A549 (cell line): ENCODE measurements at regions not wholly inside any gene's neighbourhood (a gene's known extent, or its start where the extent isn't known, plus 50 kb on each side); places are given as distances from the start of the nearest gene placed in this dataset.

Experiments used
- ATAC-seq, 2 experiments: fragments of 200-7000 bp in 1 of 2; fragments of >200 bp in 1 of 2; cut with Nextera tagmentation in 1 of 2; cut with Tn5 transposase in 1 of 2; 3 replicates each; pipeline versions ENCODE4 v1.8.0 to v1.9.1; 2018 to 2020; ENCODE audit warnings: mild to moderate bottlenecking in 1 of 2, moderate library complexity in 1 of 2
- CTCF ChIA-PET: fragments of 300-600 bp; sonication (Branson Sonifier 250); formaldehyde crosslinking; extraction: SDS; loops from one replicate; lab custom pipeline; 2021; ENCODE audit warnings: antibody characterized with exemption, inconsistent platforms; lab: Yijun Ruan, JAX
- POLR2A ChIA-PET: fragments of 350-600 bp; formaldehyde crosslinking; extraction: SDS; loops from one replicate; lab custom pipeline; 2021; ENCODE audit warnings: antibody characterized with exemption, inconsistent platforms; lab: Yijun Ruan, JAX
- DNase-seq, 2 experiments: peaks; one replicate each; pipeline versions ENCODE4 v3.0.0 to v3.0.0-alpha.2; 2011 to 2016; ENCODE audit warnings: low read depth in 1 of 2, low spot score in 1 of 2
- FAIRE-seq: peaks from 2 replicates; lab custom pipeline; 2011; peaks lifted over from hg19 to GRCh38; lab: Jason Lieb, UNC
- H3K27ac ChIP-seq, 2 experiments: fragments of >200 bp; sonication (Bioruptor Twin); formaldehyde crosslinking; 3 replicates each; pipeline ENCODE4 v1.5.1; 2016 to 2017
- H3K4me1 ChIP-seq: fragments of >200 bp; sonication (Bioruptor Twin); formaldehyde crosslinking; 3 replicates; pipeline ENCODE4 v1.6.1; 2016
- H3K4me2 ChIP-seq: fragments of >200 bp; sonication (Bioruptor Twin); formaldehyde crosslinking; 3 replicates; pipeline ENCODE4 v1.6.1; 2016
- H3K4me3 ChIP-seq: fragments of >200 bp; sonication (Bioruptor Twin); formaldehyde crosslinking; 3 replicates; pipeline ENCODE4 v1.5.1; 2016
- H3K9me3 ChIP-seq: fragments of >200 bp; sonication (Bioruptor Twin); formaldehyde crosslinking; 3 replicates; pipeline ENCODE4 v1.6.1; 2016
- BCL3 ChIP-seq: fragments of >200 bp; sonication (Bioruptor Twin); formaldehyde crosslinking; IDR thresholded peaks from 3 replicates; pipeline ENCODE4 v1.6.1; 2016
- BHLHE40 ChIP-seq: IDR thresholded peaks from 2 replicates; pipeline ENCODE4 v1.6.1; 2012; ENCODE audit warnings: low read depth, low read length, inconsistent platforms
- CHD2 ChIP-seq: fragments of 150-350 bp; IDR thresholded peaks from 2 replicates; pipeline ENCODE4 v1.6.1; 2014; ENCODE audit warnings: low read length; ENCODE audit not compliant: partially characterized antibody
- CHD4 ChIP-seq: fragments of 200-600 bp; sonication (generic); IDR thresholded peaks from 2 replicates; pipeline ENCODE4 v1.6.1; 2016; ENCODE audit warnings: antibody characterized with exemption, mild to moderate bottlenecking, borderline replicate concordance
- CTCF ChIP-seq: fragments of >200 bp; sonication (Bioruptor Twin); formaldehyde crosslinking; IDR thresholded peaks from 3 replicates; pipeline ENCODE4 v1.5.1; 2016
- EHF ChIP-seq: fragments of 250-450 bp; sonication (Bioruptor Pico); IDR thresholded peaks from 2 replicates; pipeline ENCODE4 v1.5.0; 2020; ENCODE audit warnings: mild to moderate bottlenecking
- EP300 ChIP-seq, 2 experiments: fragments of >200 bp; sonication (Bioruptor Twin); formaldehyde crosslinking; IDR thresholded peaks; 2 replicates in 1 of 2; 3 replicates in 1 of 2; pipeline ENCODE4 v1.6.1; 2016 to 2017
- FOSL2 ChIP-seq, 2 experiments: fragments of 450-650 bp in 1 of 2; fragments of >200 bp in 1 of 2; sonication (Bioruptor Twin) in 1 of 2; formaldehyde crosslinking; IDR thresholded peaks; 2 replicates each; pipeline versions ENCODE4 v1.5.0 to v1.6.1; 2016 to 2020; ENCODE audit warnings: mild to moderate bottlenecking in 1 of 2, moderate library complexity in 1 of 2
- GATA3 ChIP-seq: IDR thresholded peaks from 2 replicates; pipeline ENCODE4 v1.6.1; 2012; ENCODE audit warnings: borderline replicate concordance
- HDAC2 ChIP-seq: fragments of 200-600 bp; sonication (generic); IDR thresholded peaks from 2 replicates; pipeline ENCODE4 v1.6.1; 2016
- HMGXB4 ChIP-seq: fragments of 250-450 bp; sonication (Bioruptor Pico); IDR thresholded peaks from 2 replicates; pipeline ENCODE4 v1.5.0; 2021; ENCODE audit warnings: mild to moderate bottlenecking, moderate library complexity, borderline replicate concordance
- KDM1A ChIP-seq: fragments of 200-600 bp; sonication (generic); IDR thresholded peaks from 2 replicates; pipeline ENCODE4 v1.6.1; 2016; ENCODE audit warnings: low read depth, mild to moderate bottlenecking
- MAFK ChIP-seq: fragments of 450-650 bp; IDR thresholded peaks from 2 replicates; pipeline ENCODE4 v1.6.1; 2014; ENCODE audit not compliant: partially characterized antibody
- NFE2L2 ChIP-seq: fragments of 150-350 bp; conservative IDR thresholded peaks from 2 replicates; pipeline ENCODE4 v1.6.1; 2014; ENCODE audit warnings: low read length
- NPAS2 ChIP-seq: fragments of 250-450 bp; sonication (Bioruptor Pico); IDR thresholded peaks from 2 replicates; pipeline ENCODE4 v1.8.0; 2022; ENCODE audit warnings: mild to moderate bottlenecking, moderate library complexity, borderline replicate concordance
- PBX3 ChIP-seq: IDR thresholded peaks from 2 replicates; pipeline ENCODE4 v1.6.1; 2012
- RARB ChIP-seq: fragments of 250-450 bp; sonication (Bioruptor Pico); IDR thresholded peaks from 2 replicates; pipeline ENCODE4 v1.8.0; 2021; ENCODE audit warnings: mild to moderate bottlenecking, moderate library complexity
- RCOR1 ChIP-seq: fragments of 150-350 bp; IDR thresholded peaks from 2 replicates; pipeline ENCODE4 v1.6.1; 2014; ENCODE audit warnings: antibody characterized with exemption, low read length, low read depth
- REST ChIP-seq: fragments of 200-600 bp; sonication (generic); IDR thresholded peaks from 2 replicates; pipeline ENCODE4 v1.6.1; 2016; ENCODE audit warnings: antibody characterized with exemption, mild to moderate bottlenecking, moderate library complexity
- SREBF2 ChIP-seq: fragments of 450-650 bp; IDR thresholded peaks from 2 replicates; pipeline ENCODE4 v1.6.1; 2014; ENCODE audit warnings: mild to moderate bottlenecking, moderate library complexity
- TFCP2L1 ChIP-seq: fragments of 250-450 bp; sonication (Bioruptor Pico); IDR thresholded peaks from 2 replicates; pipeline ENCODE4 v1.5.0; 2021; ENCODE audit warnings: mild to moderate bottlenecking
- TP53 ChIP-seq: fragments of 250-450 bp; sonication (Bioruptor Pico); IDR thresholded peaks from 2 replicates; pipeline ENCODE4 v1.5.0; 2021; ENCODE audit warnings: mild to moderate bottlenecking, moderate library complexity
- USF2 ChIP-seq: fragments of 450-650 bp; IDR thresholded peaks from 2 replicates; pipeline ENCODE4 v1.6.1; 2014; ENCODE audit warnings: antibody characterized with exemption
- ZC3H11A ChIP-seq: fragments of 450-650 bp; IDR thresholded peaks from 2 replicates; pipeline ENCODE4 v1.6.1; 2014; ENCODE audit warnings: antibody characterized with exemption, mild to moderate bottlenecking
- ZSCAN20 ChIP-seq: fragments of 250-450 bp; sonication (Bioruptor Pico); IDR thresholded peaks from 2 replicates; pipeline ENCODE4 v1.8.0; 2022; ENCODE audit warnings: mild to moderate bottlenecking, moderate library complexity
- WGBS: methylation state at CpG from one replicate; pipeline ENCODE4 v1.1.6; 2017; ENCODE audit errors: missing lambda C conversion rate; 5-methylcytosine and 5-hydroxymethylcytosine counted together

- ATAC-seq: no peak
- no peak for FAIRE-seq
- Histone ChIP-seq H3K27ac (peak overlapping the region in 1 of 2 experiments; percentile 86; a peak in 2 of 6 replicates), H3K4me3 (no peak overlapping the region), H3K4me1 (peaks cover 25% of the 10 kb centered on the region), H3K4me2 (no peak overlapping the region), H3K9me3 (no peaks in the 10 kb centered on the region)
- WGBS: 93% methylated on average over 6 of the region's 6 CpGs
- CTCF ChIA-PET: interaction anchor here (1.2 to 6.0 kb wide), 2 partner anchors 13 to 32 kb away, joined by 3 to 36 read pairs; no protein-coding TSS in a partner anchor
- TF ChIP-seq TFCP2L1 (CRISPR knock-in tag) (no peak), NFE2L2 (no peak), KDM1A (0 out of 2 replicates have a peak, but pooled peaks have one; percentile 61), NPAS2 (CRISPR knock-in tag) (no peak), CHD2 (no peak), RCOR1 (no peak), GATA3 (no peak), TP53 (CRISPR knock-in tag) (no peak), CHD4 (peak; percentile 93; the same call in 1 of the 2 replicates), HDAC2 (0 out of 2 replicates have a peak, but pooled peaks have one; percentile 81), BHLHE40 (no peak), USF2 (no peak), HMGXB4 (CRISPR knock-in tag) (no peak), ZC3H11A (no peak)
- POLR2A ChIA-PET: no interaction called here
- no peak for DNase-seq
These were observed 54.2 kb upstream of the NAA20 start for GRCh38 chr20:19962958-19963357.

GRCh38 chr20:19964289-19965265 lies 52.6 kb upstream of the NAA20 start:
- H3K4me2 ChIP-seq: peak overlapping the region; percentile 47
- H3K4me1 ChIP-seq: peaks cover 25% of the 10 kb centered on the region
- TF ChIP-seq KDM1A (no peak), FOSL2 (IDR thresholded peaks at IDR 0.05) (peak; percentile 62), FOSL2 (CRISPR knock-in tag; IDR thresholded peaks at IDR 0.05) (peak; percentile 79), MAFK (no peak), REST (no peak), PBX3 (no peak), RARB (CRISPR knock-in tag) (no peak), ZC3H11A (no peak), EP300 (IDR thresholded peaks at IDR 0.05) (peak in 1 of 2 experiments; percentile 24; a peak in 1 of 5 replicates), CTCF (no peak), EHF (no peak), ZSCAN20 (CRISPR knock-in tag) (no peak), SREBF2 (no peak), TFCP2L1 (CRISPR knock-in tag) (no peak), BCL3 (no peak), HDAC2 (no peak)

More at GRCh38 chr20:19964289-19965265, 52.6 kb upstream of the NAA20 start:
- ATAC-seq (peak; percentile 94 to 97), DNase-seq (peak; percentile 78 to 80), FAIRE-seq (peak; percentile 92)
- POLR2A ChIA-PET: interaction anchor here (0.6 to 1.9 kb wide), 2 partner anchors 11 to 28 kb away, joined by 3 to 13 read pairs; no protein-coding TSS in a partner anchor
- CTCF ChIA-PET: interaction anchor here (0.8 to 6.0 kb wide), 8 partner anchors 12 to 179 kb away, joined by 3 to 36 read pairs (median 4); no protein-coding TSS in a partner anchor
- H3K9me3 ChIP-seq: no peaks in the 10 kb centered on the region
- 33% methylated on average over 15 of the region's 15 CpGs for WGBS
- peak overlapping the region; percentile 65 to 86 for H3K27ac ChIP-seq
- no peak overlapping the region for H3K4me3 ChIP-seq
